ENCODE measurements at regions not wholly inside any gene's neighbourhood (a gene's known extent, or its start where the extent isn't known, plus 50 kb on each side); places are given as distances from the start of the nearest gene placed in this dataset.
"Not testable (repeated sequence)": the region's sequence is repeated elsewhere in the genome, so short reads cannot be mapped to it uniquely, and the experiment has no call there.

DNA sequence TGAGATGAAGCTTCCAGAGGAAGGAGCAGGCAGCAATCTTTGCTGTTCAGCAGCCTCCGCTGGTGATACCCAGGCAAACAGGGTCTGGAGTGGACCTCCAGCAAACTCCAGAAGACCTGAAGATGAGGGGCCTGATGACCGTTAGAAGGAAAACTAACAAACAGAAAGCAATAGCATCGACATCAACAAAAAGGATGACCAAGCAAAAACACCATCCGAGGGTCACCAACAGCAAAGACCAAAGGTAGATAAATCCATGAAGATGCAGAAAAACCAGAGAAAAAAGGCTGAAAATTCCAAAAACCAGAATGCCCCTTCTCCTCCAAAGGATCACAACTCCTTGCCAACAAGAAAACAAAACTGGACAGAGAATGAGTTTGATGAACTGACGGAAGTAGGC lies 235.9 kb upstream of the NSMCE3 start:
- DNase-seq (ENCODE audit: low spot score) = not testable (repeated sequence)

DNA sequence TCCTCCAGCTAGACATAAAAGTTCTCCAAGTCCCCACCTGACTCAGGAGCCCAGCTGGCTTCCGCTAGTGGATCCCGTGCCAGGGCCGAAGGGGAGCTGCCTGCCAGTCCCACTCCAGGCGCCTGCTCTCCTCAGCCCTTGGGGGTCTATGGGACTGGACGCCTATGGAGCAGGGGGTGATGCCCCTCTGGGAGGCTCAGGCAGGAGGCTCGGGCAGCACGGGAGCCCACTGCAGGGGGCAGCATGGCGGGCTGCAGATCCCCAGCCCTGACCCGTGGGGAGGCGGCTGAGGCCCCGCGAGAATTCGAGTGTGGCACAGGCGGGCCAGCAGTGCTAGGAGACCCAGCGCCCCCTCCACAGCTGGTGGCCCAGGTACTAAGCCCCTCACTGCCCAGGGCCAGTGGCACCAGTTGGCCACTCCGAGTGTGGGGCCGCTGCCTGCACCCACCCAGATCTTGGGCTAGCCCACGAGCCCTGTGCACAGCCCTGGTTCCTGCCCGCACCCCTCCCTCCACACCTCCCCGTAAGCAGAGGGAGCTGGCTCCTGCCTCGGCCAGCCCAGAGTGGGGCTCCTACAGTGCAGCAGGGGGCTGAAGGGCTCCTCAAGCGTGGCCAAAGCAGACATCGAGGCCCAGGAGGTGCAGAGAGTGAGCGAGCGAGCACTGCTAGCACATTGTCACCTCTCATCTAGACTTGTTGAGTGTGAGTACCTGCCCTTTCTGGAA lies 221.3 kb upstream of the NSMCE3 start:
- no peak for DNase-seq (ENCODE audit: low spot score)

DNA sequence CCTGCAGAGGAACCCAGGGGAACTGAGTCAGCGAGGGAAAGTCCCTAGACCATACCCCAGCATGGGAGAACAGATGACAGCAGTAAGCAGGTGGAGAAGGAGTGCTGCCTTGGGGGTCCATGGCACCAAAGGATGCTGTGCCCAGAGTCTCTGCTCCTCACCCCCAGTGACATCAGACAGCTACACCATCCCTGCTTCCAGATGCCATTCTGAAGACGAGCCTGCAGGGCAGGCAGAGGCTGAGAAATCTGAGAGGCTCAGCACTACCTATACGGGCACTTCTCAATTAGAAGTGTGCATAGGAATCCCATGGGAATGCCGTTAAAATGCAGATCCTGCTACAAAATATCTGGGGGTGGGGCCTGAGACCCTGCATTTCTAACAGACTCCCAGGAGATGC lies 211.3 kb upstream of the NSMCE3 start:
- no peak for DNase-seq (ENCODE audit: low spot score)

DNA sequence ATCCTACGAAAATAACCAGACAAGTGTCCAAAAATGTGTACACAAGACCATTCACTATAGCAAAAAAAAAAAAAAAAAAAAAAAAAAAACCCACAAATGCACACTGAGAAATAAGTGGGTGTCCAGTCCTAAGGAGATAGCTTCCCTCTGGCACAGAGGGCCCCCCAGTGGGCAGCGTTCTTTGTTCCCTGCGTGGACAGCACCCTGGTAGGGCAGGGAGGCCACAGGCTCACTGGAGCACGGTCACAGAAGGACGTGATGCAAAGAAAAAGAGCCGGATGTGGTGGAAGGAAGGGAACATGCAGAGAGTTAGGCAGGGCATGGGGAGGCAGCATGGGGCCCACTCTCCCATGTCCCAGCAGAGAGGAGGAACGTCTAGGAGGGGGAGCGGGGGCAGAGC lies 210.7 kb upstream of the NSMCE3 start:
- DNase-seq (ENCODE audit: low spot score) = peak; percentile 44

DNA sequence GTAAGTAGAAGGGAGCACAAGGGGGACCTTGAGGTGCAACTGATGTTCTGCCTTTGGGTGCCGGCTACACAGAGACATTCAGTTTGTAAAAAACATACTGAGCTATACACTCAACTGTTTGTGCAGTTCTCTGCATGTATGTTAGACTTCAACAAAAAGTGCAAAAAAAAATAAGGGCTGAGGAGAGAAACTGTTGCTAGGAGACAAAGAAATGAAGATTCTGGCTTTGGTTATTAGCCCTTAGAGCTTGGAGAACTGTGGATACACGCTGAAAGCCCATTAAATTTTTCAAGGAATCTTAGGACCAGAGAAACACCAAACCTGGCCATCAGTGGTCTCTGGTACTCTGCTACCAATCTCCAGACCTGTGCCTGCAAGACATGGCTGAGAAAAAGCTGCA lies 207.6 kb upstream of the NSMCE3 start:
- DNase-seq (ENCODE audit: low spot score) = no peak

DNA sequence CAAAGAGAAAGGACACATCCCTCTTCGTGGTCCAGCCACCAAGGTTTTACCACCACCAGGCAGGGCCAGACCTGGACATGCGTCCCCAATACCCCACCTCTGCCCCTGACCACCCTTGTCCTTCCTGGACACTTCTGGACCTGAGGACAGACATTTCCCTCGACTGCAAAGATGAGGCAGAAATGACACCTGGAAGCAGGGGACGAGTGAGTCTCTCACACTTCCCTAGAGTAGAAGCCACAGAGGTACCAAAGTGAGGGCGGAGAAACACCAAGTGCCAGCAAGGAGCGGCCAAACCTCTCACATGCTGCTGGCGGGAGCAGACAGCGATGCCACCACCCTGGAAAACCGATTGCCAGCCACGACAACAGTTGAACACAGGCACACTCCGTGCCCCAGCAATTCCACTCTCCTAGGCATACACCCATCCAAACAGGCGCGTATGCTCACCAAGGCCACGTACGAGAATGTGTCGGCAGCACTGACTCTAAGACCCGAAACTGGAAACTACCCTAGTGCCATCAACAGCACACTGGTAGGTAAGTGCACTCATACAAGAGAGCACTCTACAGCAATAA lies 207.0 kb upstream of the NSMCE3 start:
- DNase-seq (ENCODE audit: low spot score) = no peak

DNA sequence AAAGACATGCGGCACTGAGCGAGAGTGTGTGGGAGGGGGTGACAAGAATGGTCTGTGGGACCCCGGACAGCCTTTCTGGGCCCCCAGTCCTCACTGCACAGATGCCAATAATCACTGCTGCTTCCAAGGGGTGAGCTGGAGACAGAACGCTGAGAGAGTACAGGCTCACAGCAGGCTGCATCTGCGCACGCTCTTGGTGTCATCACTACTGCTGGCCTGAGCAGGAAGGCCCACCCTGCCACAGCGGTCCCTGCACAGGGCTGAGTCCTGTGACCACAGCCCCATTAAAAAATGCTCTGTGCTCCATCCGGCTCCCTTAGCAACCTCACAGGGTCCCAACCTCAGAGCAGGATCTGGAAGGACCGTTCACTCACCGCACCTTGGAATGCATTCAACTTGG lies 205.5 kb upstream of the NSMCE3 start:
- no peak for DNase-seq (ENCODE audit: low spot score)

DNA sequence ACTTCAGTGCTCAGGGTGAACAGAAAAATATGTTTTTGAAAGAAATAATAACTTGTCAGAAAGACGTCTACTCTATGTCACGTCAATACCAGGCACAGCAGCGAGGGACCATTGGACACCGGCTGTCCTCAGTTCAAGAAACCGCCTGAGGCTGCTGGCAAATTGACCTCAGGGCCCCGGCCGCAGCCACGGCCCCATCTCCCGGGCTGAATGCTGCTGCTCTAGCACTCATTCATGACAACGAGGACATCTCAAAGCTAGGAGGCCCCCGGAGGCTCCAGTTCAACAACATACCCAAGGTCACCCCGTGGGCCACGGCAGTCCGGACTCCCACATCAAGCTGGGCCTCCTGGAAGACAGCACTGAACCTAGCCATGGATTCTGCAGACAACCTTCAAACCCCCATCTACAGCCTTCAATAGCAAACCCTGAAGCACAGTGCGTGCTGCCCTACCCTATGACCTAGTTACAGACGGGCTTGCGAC lies 204.0 kb upstream of the NSMCE3 start:
- no peak for DNase-seq (ENCODE audit: low spot score)

DNA sequence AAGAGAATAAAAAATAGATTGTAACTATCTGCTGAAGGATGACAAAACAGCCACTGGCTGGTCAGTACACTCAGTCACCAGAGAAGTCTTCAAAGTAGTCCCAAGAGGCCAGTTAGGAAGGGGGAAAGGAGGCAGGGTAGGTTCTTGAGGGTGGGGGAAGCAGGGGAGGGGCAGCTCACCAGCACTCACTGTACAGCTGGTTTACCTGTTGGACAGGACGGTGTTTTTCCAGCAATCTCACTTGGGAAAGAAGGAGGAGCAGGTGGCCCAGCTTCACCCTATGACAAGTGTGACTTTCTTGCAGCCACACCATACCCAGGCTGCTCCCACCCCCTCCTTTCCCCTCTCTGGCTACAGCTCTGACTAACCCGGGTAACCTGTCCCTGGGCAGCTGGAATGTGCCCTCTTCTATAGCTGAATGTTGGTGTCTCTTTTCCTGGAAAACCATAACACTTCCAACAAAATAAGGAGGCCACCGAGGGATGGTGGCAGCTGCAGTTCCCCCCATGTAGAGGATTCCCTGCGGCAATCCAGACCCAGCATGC lies 203.4 kb upstream of the NSMCE3 start:
- peak; percentile 58 for DNase-seq (ENCODE audit: low spot score)

DNA sequence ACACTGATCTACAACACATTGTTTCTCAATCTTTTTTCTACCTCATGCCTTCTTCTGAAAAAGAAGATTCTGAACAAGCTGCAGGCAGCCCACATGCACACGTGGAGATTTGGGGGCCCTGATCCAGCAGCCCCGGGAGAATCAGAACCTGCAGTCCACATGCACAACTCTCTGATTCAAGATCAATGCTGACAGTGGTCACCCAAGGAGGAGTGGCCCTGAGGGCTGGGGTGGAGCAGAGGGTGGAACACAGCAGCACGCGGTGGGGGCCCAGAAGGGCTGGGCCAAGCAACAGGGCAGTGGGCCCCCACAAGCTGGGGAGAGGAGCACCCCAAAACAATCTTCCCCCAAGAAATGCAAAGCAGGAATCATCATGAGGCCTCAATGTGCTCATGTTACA lies 202.1 kb upstream of the NSMCE3 start:
- DNase-seq (ENCODE audit: low spot score) = no peak

DNA sequence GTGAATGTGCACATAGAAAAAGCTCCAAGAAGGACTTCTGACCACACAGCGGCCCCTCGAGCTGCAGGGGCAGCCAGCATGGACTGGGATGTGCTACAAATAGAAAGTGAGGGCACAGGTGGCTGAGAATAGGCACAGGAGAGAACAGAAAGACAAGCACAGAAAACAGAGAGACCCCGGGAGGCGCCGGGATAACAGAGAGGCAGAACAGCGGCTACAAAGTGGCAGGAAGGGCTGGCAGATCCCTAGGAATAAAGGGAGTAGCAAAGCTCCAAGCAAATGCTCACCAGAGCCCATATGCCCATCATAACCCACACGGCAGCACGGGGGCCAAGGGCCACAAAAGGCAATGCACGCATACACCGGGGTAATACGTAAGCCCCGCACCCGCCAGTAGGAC lies 201.7 kb upstream of the NSMCE3 start:
- DNase-seq (ENCODE audit: low spot score) = no peak

DNA sequence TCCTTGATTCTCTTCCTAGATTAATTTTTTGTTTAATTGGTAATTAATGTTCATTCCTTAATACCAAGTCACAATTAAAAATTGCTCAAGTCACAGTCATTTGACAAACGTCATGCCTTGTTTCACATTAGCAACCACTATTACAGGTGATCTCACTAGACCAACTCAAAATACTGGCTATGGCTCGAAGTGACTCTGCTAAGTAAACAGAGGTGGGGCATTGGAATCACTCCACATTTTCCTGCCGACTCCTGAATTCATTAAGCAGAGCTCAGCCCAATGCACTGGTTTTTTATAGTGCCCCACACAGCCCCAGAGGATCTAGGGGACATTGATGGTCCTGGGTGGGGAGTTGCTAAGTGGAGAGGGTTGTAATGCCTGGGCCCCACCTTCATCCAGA lies 201.2 kb upstream of the NSMCE3 start:
- peak; percentile 84 for DNase-seq (ENCODE audit: low spot score)

DNA sequence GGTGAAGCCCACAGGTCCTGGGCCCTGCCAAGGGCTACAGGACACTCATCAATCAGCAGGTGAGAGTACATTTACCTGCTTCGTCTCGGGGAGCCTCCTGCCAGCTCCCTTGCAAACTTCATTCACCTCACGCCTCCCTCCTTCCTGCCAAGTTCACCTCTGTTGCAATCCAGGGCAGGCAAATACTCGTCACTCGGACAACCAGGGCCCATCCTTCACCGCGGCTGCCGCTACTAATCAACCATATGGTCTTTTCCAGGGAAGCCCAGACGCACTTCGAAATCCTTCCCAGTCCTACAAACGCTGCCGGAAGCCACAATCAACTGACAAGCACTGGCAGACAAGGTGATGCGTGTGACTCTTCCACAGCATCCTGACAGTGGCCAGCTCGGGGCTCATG lies 200.7 kb upstream of the NSMCE3 start:
- DNase-seq (ENCODE audit: low spot score) = no peak

DNA sequence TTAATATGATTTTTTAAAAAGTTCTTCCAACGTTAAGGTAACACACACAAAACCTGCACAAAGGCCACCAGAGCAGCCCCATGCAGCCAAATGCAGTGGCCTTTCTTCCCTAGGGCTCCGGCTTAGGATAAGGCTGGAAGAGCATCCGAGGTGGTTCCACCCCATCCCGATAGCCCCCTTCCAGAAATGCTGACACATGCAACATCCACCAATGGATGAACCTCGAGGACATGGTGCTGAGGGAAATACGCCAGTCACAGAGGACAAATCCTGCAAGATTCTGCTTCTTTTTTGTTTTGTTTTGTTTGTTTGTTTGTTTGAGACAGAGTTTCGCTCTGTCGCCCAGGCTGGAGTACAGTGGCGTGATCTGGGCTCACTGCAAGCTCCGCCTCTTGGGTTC lies 199.3 kb upstream of the NSMCE3 start:
- no peak for DNase-seq (ENCODE audit: low spot score)

DNA sequence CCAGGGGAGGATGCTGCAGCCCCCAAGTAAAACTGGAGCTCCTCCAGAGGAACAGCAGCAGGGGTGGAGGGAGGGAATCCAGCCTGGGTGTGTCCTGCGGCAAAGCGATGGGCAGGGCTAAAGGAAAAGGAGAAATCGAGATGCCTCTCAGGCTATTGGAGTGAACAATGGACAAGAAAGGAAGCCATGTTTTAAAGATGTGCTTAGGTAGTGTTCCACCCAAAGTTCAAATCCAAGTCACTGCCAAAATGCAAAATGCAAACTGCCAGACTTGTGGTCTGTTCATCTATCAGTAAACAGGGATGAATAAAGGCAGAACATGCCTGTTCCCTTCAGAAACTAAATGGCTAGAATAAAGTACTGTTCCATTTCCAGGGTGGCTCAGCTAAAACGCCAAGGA lies 197.5 kb upstream of the NSMCE3 start:
- DNase-seq (ENCODE audit: low spot score) = no peak

DNA sequence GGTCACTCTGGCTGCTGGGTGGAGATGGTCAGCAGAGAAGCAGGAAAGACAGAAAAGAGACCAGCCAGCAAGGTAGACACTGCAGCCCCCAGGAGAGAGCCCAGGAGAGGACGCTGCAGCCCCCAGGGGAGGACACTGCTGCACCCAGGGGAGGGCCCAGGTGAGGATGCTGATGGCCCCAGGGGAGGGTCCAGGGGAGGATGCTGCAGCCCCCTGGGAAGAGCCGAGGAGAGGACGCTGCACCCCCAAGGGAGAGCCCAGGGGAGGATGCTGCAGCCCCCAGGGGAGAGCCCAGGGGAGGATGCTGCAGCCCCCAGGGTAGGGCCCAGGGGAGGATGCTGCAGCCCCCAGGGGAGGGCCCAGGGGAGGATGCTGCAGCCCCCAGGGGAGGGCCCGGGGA lies 196.7 kb upstream of the NSMCE3 start:
- DNase-seq (ENCODE audit: low spot score) = no peak

DNA sequence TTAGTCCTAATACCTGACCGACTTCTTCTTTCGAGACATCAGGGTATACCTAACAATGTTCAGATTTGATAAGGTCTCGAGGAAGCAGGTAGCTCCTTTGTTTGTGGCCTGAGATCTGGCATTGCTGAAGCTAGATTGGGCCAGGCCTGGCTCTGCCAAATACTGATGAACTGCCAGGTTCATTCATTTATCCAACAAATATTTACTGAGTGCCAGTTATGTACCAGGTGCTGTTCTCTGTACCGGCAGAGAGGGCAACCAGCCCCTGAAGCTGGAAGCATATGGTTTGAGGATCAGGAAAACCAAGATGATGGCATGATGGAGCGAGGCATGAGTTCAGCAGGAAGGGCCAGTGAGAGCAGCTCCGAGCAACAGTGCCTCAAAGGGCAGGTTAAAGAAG lies 196.2 kb upstream of the NSMCE3 start:
- no peak for DNase-seq (ENCODE audit: low spot score)

DNA sequence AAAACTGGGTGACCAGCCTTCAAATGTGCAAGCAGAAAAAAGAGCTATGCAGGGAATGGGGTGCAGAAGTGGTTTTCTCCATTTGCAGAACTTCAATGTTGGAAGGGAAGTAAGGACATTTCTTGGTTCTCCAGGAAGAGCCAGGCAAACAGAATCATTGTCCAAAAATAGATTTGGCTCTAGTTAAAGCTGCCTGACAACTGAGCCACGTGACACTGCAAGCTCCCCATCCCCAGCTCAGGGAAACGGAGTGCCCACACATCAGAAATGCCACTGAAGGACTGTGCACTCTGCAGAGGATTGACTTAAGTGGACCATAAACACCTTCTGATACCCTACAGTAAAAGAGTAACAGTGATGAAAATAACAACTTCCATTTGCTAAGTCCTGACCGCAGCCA lies 195.6 kb upstream of the NSMCE3 start:
- no peak for DNase-seq (ENCODE audit: low spot score)

DNA sequence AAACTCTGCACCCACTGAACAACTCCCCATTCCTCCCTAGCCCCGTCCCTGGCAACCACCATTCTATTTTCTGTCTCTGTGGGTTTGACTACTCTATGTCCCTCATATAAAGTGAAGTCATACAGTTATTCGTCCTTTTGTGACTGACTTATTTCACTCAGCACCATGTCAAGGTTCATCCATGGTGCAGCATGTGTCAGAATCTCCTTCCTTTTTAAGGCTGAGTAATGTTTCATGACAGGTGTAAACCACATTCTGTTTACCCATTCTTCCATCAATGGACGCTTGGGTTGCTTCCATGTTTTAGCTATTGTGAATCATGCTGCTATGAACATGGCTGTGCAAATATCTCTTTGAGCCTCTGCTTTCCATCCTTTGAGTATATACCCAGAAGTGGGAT lies 192.3 kb upstream of the NSMCE3 start:
- peak; percentile 52 for DNase-seq (ENCODE audit: low spot score)

DNA sequence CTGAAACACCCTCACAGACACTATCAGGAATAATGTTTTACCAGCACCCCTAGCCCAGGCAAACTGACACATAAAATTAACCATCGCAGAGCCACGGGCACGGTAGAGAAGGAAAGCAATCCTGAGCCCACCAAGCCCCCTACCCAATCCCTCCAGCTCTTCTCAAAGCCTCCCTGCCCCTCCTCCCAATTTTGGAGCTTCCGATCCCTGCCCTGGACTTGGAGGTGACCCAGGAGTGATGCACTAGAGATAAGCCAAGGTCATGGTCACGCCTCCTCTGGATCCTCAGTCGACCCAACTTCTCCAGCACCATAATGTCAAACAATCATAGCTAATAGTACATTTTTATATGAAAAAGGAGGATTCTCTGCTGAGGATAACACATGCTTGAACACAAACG lies 188.7 kb upstream of the NSMCE3 start:
- DNase-seq (ENCODE audit: low spot score) = no peak

DNA sequence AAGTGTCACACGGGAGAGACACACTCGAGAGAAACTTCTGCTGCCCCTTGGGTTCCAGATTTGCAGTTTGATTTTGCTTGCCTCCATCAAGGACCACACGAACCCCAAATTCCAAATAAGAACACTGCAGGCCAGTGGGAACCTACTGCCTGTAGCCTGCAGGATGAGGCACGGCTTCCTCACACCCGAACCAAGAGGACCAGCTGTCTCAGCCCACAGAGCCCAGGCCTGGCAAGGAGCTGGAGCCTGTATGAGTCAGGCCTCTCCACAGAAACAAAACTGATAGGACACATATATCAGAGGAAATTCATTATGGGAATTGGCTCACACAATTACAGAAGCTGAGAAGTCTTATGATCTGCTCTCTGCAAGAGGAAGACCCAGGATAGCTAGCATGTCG lies 188.1 kb upstream of the NSMCE3 start:
- peak; percentile 16 for DNase-seq (ENCODE audit: low spot score)

DNA sequence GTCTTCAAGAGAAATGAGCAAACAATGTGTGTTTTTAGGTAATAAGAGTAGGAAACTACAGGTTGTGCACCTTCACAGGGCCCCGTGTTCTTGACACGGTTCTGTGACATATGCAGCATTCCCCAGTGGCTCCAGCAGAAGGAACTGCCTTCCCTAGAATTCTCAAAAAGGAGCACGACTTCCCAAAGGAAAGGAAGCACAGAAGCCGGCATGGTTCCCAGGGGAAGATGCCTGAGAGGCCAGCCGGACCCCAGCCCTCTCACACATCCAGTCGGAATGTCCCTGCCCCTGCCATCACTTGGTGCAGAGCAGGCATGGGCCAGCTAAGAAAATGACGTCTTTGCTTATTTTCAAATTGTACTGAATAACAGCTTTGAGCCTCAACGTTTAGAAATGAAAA lies 187.3 kb upstream of the NSMCE3 start:
- no peak for DNase-seq (ENCODE audit: low spot score)

DNA sequence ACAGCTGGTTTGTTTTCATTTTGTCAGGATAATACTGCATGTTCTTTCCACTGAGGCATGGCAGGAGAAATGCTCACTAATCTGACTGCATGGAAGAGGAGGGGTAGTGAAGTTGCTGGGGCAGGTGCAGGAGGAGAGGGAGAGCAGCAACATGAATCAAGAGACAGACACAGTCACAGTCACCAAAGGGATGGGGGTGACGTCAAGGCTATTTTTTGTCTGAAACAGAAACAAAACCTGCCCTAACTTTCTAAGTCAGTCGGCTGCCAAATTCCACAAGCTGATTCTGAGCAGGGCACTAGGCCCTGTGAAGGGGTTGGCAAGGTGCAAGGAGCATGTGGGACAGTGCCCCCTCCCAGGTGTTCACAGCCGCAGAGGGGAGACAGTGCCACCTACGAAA lies 186.6 kb upstream of the NSMCE3 start:
- DNase-seq (ENCODE audit: low spot score) = no peak

DNA sequence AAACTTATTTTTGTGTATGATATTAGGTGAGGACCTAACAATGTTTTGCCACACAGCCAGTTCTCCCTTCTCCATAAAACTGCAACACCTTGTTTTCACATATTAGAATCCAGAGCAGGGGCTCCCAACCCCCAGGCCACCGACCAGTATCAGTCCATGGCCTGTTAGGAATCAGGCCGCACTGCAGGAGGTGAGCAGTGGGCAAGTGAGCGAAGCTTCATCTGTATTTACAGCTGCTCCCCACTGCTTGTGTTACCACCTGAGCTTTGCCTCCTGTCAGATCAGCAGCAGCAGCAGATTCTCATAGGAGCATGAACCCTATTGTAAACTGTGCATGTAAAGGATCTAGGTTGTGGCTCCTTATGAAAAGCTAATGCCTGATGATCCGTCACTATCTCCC lies 185.9 kb upstream of the NSMCE3 start:
- DNase-seq (ENCODE audit: low spot score) = no peak

Measured in kidney tubule cell (primary cell).